GM10266 (cell line): ENCODE measurements at regions not wholly inside any gene's neighbourhood (a gene's known extent, or its start where the extent isn't known, plus 50 kb on each side); places are given as distances from the start of the nearest gene placed in this dataset.

Experiments
- DNase-seq: peaks from one replicate; pipeline ENCODE4 v3.0.0; 2012; ENCODE audit errors: extremely low spot score
- CTCF ChIP-seq: IDR thresholded peaks from 2 replicates; pipeline ENCODE4 v1.5.1; 2012; ENCODE audit warnings: mild to moderate bottlenecking, low read depth; ENCODE audit not compliant: control insufficient read depth, insufficient read depth; ENCODE audit errors: missing control alignments

- no peak for DNase-seq
- no peak for TF ChIP-seq CTCF
Observed at GRCh38 chr13:106357198-106357597, 178.3 kb downstream of the EFNB2 start.

GRCh38 chr13:106355866-106356265 is 179.6 kb downstream of the EFNB2 start:
- no peak for TF ChIP-seq CTCF
- DNase-seq = no peak

- DNase-seq = no peak
- TF ChIP-seq CTCF = no peak
Observed at GRCh38 chr13:106354961-106355360, 180.5 kb downstream of the EFNB2 start.

DNA sequence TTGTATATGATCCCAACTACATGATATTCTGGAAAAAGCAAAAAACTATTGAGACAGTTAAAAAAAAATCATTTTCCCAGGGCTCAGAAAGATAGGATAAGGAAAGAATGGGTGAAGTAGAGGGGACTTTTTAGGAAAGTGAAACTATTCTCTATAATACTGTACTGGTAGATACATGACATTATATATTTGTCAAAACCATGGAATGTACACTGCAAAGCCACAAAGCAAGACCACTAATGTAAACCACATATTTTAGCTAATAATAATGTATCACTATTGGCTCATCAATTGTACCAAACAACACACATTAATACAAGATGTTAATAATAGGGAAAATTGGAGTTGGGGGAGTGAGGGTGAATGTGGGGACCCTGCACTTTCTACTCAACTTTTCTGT is 182.6 kb downstream of the EFNB2 start:
- TF ChIP-seq CTCF = no peak
- DNase-seq = no peak

DNA sequence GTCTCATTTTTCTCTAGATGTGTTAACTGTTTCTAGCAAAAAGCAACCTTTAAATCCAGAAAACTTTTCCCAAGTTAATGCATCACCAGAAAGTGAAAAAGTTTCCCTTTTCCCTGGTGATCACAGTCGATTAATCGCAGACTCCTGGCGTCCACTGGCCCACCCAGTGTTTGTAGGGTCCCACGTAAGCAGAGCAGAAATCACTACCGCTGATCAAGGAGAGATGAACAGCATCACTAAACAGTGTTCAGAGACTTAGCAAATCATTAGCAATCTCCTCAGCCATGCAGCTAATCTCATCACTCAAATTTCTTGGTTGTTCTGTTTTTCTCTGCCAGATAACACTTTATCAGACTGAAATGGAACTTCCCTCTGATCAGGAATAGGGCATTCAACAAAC is 184.2 kb downstream of the EFNB2 start:
- no peak for DNase-seq
- TF ChIP-seq CTCF = no peak

GRCh38 chr13:106350208-106350607 is 185.3 kb downstream of the EFNB2 start:
- no peak for DNase-seq
- TF ChIP-seq CTCF = no peak

DNA sequence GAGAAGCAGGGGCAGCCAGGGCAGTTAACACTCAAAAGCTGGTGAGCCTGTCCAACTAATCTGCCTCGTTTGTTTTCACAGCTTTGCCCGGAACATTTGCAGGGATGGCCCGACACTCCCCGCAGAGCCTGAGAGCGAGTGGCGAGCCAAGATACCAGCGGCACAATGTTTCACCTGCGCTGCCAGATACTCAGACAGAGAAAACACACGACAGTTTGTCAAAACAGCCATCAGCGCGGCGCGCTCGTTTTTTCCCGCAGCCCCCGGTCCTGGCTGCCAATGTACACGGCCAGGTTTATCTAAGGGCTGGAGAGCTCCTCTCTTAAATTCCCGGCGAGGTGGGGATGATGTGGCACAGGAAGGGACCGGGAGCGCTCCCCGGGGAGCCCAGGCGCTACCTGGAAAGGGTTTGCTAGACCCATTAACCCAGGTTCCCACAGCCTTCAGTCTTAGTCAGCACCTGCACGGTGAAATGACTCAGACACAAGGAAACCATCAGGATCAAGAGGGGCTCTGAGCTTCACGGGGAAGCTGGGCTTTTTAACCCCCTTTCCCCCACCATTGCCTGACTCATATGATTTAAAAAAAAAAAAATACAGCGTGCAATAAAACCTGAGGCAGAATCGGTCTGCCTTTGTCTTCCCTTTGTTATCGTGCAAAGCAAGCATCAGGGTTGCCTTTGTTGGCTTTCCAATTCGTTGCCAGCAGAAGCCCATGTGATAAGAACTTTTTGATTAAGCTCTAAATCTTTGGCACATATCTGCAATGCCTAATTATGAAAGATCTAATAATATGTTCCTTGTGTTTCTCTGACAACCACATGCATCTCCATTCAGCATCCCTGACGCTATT is 186.2 kb downstream of the EFNB2 start:
- DNase-seq = no peak
- TF ChIP-seq CTCF = no peak
